Common myeloid progenitor, CD34-positive (primary cell): ENCODE measurements at regions not wholly inside any gene's neighbourhood (a gene's known extent, or its start where the extent isn't known, plus 50 kb on each side); places are given as distances from the start of the nearest gene placed in this dataset.
"Not testable (repeated sequence)": the region's sequence is repeated elsewhere in the genome, so short reads cannot be mapped to it uniquely, and the experiment has no call there.

Experiments used
- CTCF ChIA-PET: fragments of 350-600 bp; sonication (Branson Sonifier 250); formaldehyde crosslinking; loops from one replicate; lab custom pipeline; 2021; ENCODE audit warnings: antibody characterized with exemption; lab: Charles Lee
- POLR2A ChIA-PET: fragments of 350-600 bp; sonication (Branson Sonifier 250); formaldehyde crosslinking; loops from one replicate; lab custom pipeline; 2021; ENCODE audit warnings: antibody characterized with exemption; lab: Charles Lee
- DNase-seq, 3 donors: peaks; one replicate each; pipeline versions ENCODE4 v3.0.0 to v3.0.0-alpha.2; 2013
- H3K27ac ChIP-seq, 2 experiments: 1 replicate in 1 of 2; 2 replicates in 1 of 2; pipeline ENCODE4 v1.7.0; 2013; ENCODE audit warnings: inconsistent platforms in 2 of 2, low read length in 2 of 2, mild to moderate bottlenecking in 2 of 2, low read depth in 1 of 2, moderate library complexity in 1 of 2; ENCODE audit not compliant: severe bottlenecking in 2 of 2, insufficient read depth in 1 of 2, poor library complexity in 1 of 2
- H3K27me3 ChIP-seq, 5 experiments: replicated peaks in 2 of 5; 1 replicate in 3 of 5; 2 replicates in 2 of 5; pipeline versions ENCODE4 v1.6.1 to v1.7.0; 2013; ENCODE audit warnings: low read length in 4 of 5, mild to moderate bottlenecking in 2 of 5, moderate library complexity in 2 of 5, inconsistent platforms in 1 of 5; ENCODE audit not compliant: insufficient read depth in 5 of 5, control insufficient read depth in 4 of 5
- H3K36me3 ChIP-seq, 4 experiments: 1 replicate in 2 of 4; 2 replicates in 2 of 4; pipeline versions ENCODE4 v1.6.1 to v1.7.0; 2013; ENCODE audit warnings: low read length in 3 of 4, control low read depth in 1 of 4, mild to moderate bottlenecking in 1 of 4; ENCODE audit not compliant: control insufficient read depth in 4 of 4, insufficient read depth in 4 of 4
- H3K4me1 ChIP-seq, 4 experiments: 1 replicate in 3 of 4; 2 replicates in 1 of 4; pipeline versions ENCODE4 v1.6.1 to v1.7.1; 2013; ENCODE audit warnings: low read length in 3 of 4, mild to moderate bottlenecking in 3 of 4, control low read depth in 1 of 4, inconsistent platforms in 1 of 4, moderate library complexity in 1 of 4; ENCODE audit not compliant: control insufficient read depth in 4 of 4, insufficient read depth in 4 of 4; ENCODE audit errors: control extremely low read depth in 1 of 4
- H3K4me3 ChIP-seq, 7 experiments: 1 replicate in 4 of 7; 2 replicates in 3 of 7; pipeline versions ENCODE4 v1.5.1 to v1.7.0; 2013; ENCODE audit warnings: mild to moderate bottlenecking in 7 of 7, low read length in 6 of 7, moderate library complexity in 6 of 7, inconsistent platforms in 2 of 7, low read depth in 2 of 7, control low read depth in 1 of 7; ENCODE audit not compliant: insufficient read depth in 4 of 7, control insufficient read depth in 1 of 7; ENCODE audit errors: extremely low read depth in 1 of 7
- H3K9me3 ChIP-seq, 5 experiments: 1 replicate in 4 of 5; 2 replicates in 1 of 5; pipeline versions ENCODE4 v1.6.1 to v1.7.1; 2013; ENCODE audit warnings: low read length in 4 of 5, mild to moderate bottlenecking in 2 of 5, inconsistent platforms in 1 of 5, low read depth in 1 of 5, moderate library complexity in 1 of 5; ENCODE audit not compliant: control insufficient read depth in 4 of 5, insufficient read depth in 2 of 5; ENCODE audit errors: control extremely low read depth in 1 of 5
- WGBS: methylation state at CpG from one replicate; pipeline ENCODE4 v1.1.5; 2013; ENCODE audit not compliant: insufficient coverage; 5-methylcytosine and 5-hydroxymethylcytosine counted together

GRCh38 chr12:9543341-9543740, 64.4 kb downstream of the KLRB1 start:
- H3K27ac ChIP-seq, H3K9me3 ChIP-seq, H3K4me3 ChIP-seq, H3K27me3 ChIP-seq, POLR2A ChIA-PET, H3K4me1 ChIP-seq, DNase-seq, H3K36me3 ChIP-seq, CTCF ChIA-PET: not testable (repeated sequence)
- 92% methylated on average over 2 of the region's 5 CpGs for WGBS

GRCh38 chr12:9542827-9543226, 64.9 kb downstream of the KLRB1 start:
- H3K36me3 ChIP-seq, H3K4me1 ChIP-seq, H3K4me3 ChIP-seq, H3K27ac ChIP-seq, DNase-seq, CTCF ChIA-PET, H3K27me3 ChIP-seq, H3K9me3 ChIP-seq, POLR2A ChIA-PET: not testable (repeated sequence)
- no CpG with 5 or more reads among the region's 3 CpGs for WGBS

- H3K36me3 ChIP-seq, H3K4me1 ChIP-seq, POLR2A ChIA-PET, H3K4me3 ChIP-seq, CTCF ChIA-PET, H3K27ac ChIP-seq, H3K9me3 ChIP-seq, H3K27me3 ChIP-seq, DNase-seq: not testable (repeated sequence)
- no CpG with 5 or more reads among the region's 1 CpG for WGBS
Observed at GRCh38 chr12:9515925-9516324, 91.8 kb downstream of the KLRB1 start.

- DNase-seq, POLR2A ChIA-PET, CTCF ChIA-PET: not testable (repeated sequence)
Observed at GRCh38 chr12:9512695-9513094, 95.0 kb downstream of the KLRB1 start.

GRCh38 chr12:9510392-9511011, 97.2 kb downstream of the KLRB1 start:
- H3K27ac ChIP-seq, H3K36me3 ChIP-seq, H3K9me3 ChIP-seq, H3K4me3 ChIP-seq, POLR2A ChIA-PET, H3K4me1 ChIP-seq, H3K27me3 ChIP-seq: not testable (repeated sequence)
- CTCF ChIA-PET: interaction anchor here (0.9 kb wide), 1 partner anchor 42 kb away, joined by 4 read pairs; no protein-coding TSS in a partner anchor
- WGBS: no CpG with 5 or more reads among the region's 1 CpG
- DNase-seq: peak in 2 of 3 donors; percentile 1 to 7

More at GRCh38 chr12:9512695-9513094, 95.0 kb downstream of the KLRB1 start:
- no CpG with 5 or more reads among the region's 5 CpGs for WGBS
- not testable (repeated sequence) for H3K36me3 ChIP-seq, H3K27ac ChIP-seq, H3K9me3 ChIP-seq, H3K4me1 ChIP-seq, H3K4me3 ChIP-seq, H3K27me3 ChIP-seq

- 100% methylated on average over 1 of the region's 3 CpGs for WGBS
- H3K36me3 ChIP-seq: no peaks in the 10 kb centered on the region
- ChIA-PET POLR2A (no interaction called here), CTCF (interaction anchor here (0.9 to 1.5 kb wide), 2 partner anchors 41 to 131 kb away, joined by 3 to 4 read pairs; no protein-coding TSS in a partner anchor)
- H3K27ac ChIP-seq: no peak overlapping the region
- no peaks in the 10 kb centered on the region for H3K4me1 ChIP-seq
- no peaks in the 10 kb centered on the region for H3K9me3 ChIP-seq
- no peaks in the 10 kb centered on the region for H3K27me3 ChIP-seq
- DNase-seq: no peak
- no peak overlapping the region for H3K4me3 ChIP-seq
Observed at GRCh38 chr12:9509464-9510161, 98.1 kb downstream of the KLRB1 start.

GRCh38 chr12:9506746-9507145, 101.0 kb downstream of the KLRB1 start:
- no peaks in the 10 kb centered on the region for H3K9me3 ChIP-seq
- no peaks in the 10 kb centered on the region for H3K4me1 ChIP-seq
- no peaks in the 10 kb centered on the region for H3K27me3 ChIP-seq
- CTCF ChIA-PET: no interaction called here
- H3K4me3 ChIP-seq: no peak overlapping the region
- H3K36me3 ChIP-seq: no peaks in the 10 kb centered on the region
- no CpG with 5 or more reads among the region's 1 CpG for WGBS
- no peak overlapping the region for H3K27ac ChIP-seq
- POLR2A ChIA-PET: no interaction called here
- no peak for DNase-seq
